HG03095 (cell line): ENCODE measurements at regions not wholly inside any gene's neighbourhood (a gene's known extent, or its start where the extent isn't known, plus 50 kb on each side); places are given as distances from the start of the nearest gene placed in this dataset.

ENCODE experiments used
- ATAC-seq: cut with Tn5 transposase; IDR thresholded peaks from one replicate; pipeline ENCODE4 v1.9.1; 2021; ENCODE audit warnings: moderate library complexity; ENCODE audit not compliant: unreplicated experiment

DNA sequence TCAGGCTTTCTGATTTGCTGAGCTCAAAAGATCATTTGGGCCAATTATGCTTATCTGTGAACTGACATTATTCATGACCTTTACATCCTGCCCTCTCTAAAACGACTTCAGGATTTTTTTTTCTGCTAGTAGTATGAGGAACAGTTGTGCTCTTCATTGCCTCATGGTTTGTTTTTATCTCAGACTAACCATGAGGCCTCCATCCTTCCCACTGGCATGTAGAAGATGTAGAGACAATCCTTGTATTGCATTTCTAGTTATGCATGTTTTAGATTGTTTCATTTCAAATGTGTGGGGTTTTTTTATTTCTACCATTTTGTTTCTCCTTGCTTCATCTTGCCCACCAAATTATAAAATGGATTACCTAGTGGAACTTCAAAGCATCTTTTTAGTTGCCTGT, 82.8 kb upstream of the C1orf87 start:
- no peak for ATAC-seq

DNA sequence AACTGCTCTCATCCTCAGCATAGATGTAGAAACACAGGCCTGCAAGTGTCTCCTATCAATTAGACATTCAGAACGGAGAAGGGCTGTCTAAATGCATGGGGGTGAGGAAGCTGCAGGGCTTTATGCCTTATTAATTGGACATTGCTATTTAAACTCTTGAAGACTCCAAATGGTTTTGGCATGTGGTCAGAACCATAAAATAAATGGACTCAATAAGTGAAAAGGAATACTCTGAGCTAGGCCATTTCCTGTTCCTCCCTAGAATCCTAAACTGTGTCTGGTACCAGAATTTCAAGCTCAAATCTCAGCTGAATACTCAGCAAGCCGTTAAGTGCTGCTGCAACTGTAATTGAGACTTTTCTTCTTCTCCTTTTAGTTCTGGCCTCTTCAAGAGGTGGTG, 80.4 kb upstream of the C1orf87 start:
- no peak for ATAC-seq

DNA sequence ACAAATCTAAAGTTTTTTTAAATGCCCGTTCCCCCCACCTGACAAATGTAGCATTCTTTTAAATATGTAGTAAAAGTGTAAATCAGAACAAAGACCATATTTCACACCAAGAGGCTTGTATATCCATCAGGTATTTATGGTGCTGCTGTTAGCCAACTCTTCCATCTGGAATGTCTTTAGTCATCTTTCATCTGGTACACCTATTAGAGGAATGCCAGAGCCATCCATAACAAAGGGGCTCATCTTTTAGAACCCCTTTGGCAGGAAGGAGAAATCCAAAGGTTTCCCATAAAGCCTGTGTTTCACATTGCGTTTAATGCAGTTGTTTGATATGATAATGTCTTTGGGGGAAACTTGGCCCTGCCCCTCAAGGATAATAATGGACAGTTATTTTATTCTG, 79.3 kb upstream of the C1orf87 start:
- ATAC-seq: no peak

DNA sequence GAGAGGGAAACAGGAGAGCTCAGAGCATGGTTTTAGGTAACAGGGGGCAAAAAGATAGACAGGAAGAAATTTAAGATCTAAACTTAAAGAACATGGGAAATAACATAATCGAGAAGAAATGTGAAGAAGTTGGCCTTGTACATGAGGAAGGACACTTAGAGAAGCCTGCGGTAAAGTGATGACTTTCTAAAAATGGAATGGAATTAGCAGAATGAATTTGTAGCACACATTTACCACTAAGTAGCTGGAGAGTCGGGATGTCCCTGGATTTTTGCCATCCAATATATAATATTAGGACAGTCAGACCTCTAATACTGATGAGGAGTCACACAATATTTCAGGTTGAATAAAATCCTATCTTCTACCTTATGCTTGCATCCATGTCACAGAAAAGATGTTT, 77.7 kb upstream of the C1orf87 start:
- ATAC-seq: no peak

DNA sequence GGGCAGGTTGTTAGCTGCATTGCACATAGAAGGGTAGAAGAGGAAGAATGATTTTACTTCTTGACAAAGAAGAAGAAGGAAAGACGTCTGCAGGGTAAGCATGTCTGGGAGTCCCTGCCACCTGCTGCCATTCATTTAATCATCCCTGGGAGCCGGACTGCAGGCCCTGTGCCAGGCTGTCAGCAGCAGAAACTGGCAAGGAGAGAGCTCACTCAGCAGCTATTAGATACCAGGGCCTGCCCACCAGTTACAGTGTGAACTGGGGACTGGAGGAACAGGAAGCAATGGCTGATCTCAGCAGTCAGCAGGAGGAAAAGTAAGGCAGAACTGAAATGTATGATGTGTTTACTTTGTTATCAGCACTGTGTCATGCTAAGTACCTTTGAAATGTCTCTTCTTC, 75.7 kb upstream of the C1orf87 start:
- ATAC-seq: no peak

DNA sequence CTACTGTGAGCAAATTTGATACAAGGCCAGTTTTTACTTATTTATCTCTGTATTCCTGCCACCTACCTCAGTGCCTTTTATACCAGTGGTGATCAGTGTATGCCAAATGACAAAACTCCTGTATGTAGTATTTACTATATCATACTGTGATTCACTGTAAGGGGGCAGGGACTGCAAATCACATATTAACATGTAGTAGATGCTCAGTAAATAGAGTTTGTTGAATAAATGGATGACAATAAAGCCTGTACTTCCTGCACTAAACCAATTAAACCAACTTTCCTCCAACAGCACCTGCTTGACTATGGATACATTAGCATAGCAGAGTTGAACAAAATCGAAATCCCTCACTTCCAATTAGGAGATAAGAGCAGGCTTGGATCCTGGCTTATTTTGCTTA, 73.3 kb upstream of the C1orf87 start:
- no peak for ATAC-seq

DNA sequence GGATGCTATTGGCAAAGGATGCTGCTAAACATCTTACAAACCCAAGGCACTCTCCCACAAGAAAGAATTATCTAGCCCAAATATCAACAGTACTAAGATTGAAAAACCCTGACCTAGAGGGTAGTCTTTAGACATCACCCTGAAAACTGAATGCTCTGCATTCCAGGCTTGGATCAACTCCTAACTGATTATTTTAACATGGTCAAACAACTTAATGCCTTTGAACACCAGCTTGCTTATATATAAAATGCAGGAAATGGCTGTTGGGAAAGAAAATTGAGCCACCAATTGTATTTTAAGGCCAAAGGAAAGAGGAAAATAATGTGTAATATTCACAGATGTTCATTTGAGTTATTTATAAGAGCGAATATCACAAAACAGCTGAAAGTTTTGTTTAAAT, 72.2 kb upstream of the C1orf87 start:
- ATAC-seq: no peak

DNA sequence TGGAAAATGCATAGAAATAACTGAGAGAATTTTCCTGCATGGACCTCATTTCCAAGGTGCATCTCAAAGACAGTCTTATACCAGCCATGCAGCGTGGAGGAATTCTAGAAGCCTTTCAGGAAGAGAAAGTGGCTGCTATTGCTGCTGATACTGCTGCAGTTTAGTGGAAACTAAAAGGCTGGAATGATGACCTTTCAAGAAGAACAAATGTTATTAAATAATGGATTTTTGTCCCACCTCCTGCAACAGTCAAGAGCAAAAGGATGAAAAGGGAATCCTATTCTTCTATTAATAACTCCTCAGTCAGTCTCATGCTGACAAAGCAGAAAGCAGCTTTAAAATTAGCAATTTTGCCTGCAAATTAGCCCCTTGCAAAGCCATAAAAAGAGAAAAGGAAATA, 68.2 kb upstream of the C1orf87 start:
- ATAC-seq: no peak

DNA sequence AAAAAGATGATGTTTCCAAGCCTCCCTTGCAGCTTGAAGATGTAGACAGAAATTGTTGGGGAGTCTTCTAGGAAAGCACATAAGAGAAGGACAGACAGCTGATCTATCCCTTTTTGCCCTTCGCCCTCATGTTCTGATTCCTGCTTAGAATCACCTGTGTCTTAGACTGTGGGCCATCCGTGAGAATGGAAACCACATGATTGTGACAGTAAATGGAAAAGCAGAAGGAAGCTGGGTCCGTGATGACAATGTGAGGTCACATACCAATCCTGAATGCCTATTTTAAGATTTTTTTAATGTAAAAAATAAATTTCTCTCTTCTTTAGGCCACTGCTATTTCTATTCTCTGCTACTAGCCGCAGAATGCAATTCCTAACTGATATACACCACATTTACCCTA, 67.7 kb upstream of the C1orf87 start:
- no peak for ATAC-seq

DNA sequence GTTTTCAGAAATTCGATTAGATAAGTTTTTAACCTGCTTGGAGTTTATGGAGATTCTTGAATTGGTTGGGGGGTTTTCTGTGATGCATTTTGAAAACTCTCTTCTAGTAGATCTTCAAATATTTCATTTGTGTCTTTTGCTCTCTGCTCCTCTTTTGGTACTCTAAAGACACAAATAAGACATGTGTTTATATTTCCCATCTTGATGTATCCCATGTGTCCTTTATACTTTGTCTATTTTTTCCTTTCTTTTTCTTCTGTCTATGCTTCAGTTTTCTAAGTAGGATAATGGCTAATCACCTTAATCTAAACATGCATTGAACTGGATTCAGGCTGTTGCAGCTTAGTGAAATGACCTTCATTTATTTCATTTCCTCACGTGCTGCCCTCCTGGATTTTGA, 63.8 kb upstream of the C1orf87 start:
- no peak for ATAC-seq

DNA sequence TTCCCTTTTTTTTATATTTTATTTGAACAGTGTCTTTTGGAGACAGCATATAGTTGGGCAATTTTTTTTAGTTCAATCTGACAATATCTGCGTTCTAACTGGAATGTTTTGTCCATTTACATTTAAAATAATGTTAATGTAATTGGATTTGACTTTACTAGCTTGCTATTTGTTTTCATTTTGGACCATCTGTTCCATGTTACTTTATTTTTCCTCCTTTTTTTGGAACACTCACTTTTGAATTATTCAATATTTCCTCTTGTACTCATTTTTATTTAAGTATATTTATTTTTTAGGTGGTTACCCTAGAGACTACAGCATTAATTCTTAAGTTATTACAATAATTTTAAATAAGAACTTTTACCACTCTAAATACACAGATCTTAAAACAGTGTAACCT, 62.8 kb upstream of the C1orf87 start:
- ATAC-seq: no peak

DNA sequence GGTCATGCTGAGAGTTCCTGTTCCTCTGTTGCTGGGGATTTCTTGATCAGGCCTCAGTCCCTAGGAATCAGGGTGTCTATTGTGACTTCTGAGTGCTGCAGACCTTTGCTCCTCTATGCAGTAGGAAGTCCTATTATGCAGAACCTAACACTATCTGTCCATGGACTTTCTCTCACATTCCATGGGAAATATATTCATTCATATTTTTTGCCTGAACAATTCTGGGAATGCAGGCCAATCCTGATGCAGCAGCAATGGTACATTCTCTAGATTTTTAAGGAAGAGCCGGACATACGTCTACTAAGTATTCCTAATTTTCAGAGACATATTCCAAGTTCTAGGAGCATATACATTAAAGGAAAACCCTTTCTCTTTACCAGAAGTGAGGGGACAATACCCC, 61.1 kb upstream of the C1orf87 start:
- ATAC-seq: no peak

DNA sequence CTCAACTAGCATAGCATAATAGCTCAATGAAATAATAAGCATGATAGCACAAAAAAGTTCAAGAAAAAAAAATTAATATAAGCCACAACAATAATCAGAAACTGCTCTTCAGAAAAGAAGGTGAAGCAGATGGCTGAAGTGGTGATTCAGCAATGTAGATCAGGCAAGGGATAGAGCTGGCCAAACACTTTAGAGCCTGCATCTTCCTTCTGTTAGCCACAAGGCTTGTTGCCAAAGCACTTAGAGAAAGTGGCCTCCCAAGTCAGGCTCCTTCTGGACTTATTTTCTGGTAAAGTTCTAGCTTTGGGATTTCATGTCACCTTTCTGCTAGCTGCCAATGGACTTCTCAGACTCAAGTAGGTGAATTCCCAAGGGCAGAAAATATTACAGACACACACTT, 60.3 kb upstream of the C1orf87 start:
- no peak for ATAC-seq

DNA sequence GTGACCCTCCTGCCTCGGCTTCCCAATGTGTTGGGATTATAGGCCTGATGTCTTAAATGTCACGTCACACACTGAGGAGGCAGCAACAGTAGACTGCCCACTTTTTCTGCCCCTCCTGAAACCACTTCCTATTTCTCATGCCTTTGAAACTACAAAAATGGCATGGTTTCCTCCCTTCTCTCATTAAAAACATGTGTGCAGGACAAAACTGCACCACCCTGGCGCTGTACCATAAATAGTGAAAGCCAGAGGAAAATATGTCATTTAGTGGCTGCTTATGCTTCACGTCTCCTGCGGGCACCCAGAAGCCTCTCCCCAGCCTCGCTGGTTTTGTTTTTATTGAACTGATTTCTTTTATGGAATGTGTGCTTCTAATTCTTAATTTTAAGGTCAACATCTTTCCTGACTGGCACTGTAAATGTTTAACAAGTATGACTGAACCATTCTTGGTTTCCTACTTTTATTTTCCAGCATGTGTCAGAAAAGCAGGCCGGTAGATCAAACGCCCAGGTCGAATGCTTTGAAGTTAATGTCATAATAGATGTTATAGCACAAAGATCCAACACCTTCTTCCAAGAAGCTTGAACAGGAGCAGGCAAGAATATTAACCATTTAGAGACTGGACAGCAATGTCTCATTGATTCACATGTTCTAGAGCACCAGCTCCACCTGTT, 59.6 kb upstream of the C1orf87 start:
- ATAC-seq: no peak

DNA sequence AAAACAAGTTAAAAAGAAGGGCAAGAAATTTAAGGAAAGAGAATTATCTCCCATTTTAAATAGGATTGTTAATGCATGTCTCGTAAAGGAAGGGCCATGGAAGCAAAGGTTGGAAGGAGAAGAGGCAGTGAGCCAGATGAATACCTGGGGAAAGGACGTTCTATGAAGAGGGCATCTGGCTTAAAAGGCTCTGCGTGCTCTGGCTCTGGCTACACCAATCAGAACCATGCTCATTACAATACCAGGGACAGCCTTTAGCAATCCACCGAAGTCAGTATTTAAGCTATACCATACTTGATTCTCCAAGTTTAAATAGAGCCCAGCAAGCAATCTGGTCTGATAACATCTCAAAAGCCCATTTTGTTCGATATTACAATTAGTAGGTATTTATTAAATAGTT, 58.5 kb upstream of the C1orf87 start:
- ATAC-seq: no peak

DNA sequence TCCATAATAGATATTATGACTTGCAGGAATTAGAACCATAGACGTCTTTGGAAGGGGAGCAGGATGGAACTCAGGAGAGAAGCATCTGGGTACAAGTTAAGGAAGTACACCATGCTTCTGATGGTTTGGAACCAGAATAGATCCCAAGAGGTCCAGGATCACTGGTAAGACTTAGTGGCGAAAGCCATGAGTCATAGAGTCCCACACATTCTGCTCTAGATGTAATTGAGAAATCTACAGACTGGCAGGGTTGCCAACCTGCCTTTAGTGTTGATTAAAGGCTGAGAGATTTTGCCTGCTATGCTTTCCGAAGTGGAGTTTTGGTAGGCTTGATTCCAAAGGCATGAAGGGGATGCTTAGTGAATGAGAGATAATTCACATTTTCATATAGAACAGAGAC, 57.1 kb upstream of the C1orf87 start:
- ATAC-seq: no peak

DNA sequence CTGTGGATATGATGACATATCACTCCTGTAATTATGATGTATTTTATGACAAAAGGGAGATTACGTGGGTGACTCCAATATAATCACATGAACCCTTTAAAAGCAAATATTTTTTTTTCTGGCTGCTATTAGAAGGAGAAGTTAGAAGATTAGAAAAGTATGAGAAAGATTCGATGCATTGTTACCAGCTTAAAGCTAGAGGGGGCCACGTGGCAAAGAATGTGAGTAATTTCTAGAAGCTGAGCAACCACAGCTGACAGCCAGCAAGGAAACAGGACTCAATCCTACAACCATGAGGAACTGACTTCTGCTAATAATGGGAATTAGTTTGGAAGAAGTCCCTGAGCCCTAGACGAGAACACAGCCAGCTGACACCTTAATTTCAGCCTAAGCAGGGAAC, 56.3 kb upstream of the C1orf87 start:
- no peak for ATAC-seq

DNA sequence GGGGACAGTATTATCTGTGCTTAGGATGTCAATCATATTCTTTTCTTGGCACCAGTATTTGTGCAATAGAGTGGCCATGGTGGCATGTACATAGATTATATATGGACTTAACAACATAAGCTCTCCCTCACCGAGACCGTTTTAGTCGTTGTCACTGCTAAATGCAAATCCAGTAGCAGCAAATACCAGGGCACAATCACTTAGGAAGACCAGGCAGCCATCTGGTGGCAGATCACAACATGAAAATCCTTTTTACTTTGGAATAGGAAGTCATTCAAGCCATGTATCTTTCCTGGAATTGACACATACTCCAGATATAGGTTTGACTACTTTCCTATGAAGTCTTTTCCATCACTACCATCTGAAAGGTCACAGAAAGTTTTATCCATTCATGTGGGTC, 53.2 kb upstream of the C1orf87 start:
- no peak for ATAC-seq
